OCI-LY3 (cell line): ENCODE measurements at regions not wholly inside any gene's neighbourhood (a gene's known extent, or its start where the extent isn't known, plus 50 kb on each side); places are given as distances from the start of the nearest gene placed in this dataset.

ENCODE experiments used
- H2AFZ ChIP-seq: fragments of 200-600, 300-600 bp; shearing (Covaris generic); 2 replicates; pipeline ENCODE4 v1.6.0; 2014; ENCODE audit warnings: antibody characterized with exemption, low read depth, low read length
- H3K27ac ChIP-seq: fragments of 200-600, 300-600 bp; sonication (generic); 2 replicates; pipeline ENCODE4 v1.5.1; 2014; ENCODE audit warnings: mild to moderate bottlenecking, low read length, moderate library complexity, mixed read lengths
- H3K27me3 ChIP-seq: fragments of 200-600, 300-600 bp; sonication (generic); 2 replicates; pipeline ENCODE4 v1.6.1; 2014; ENCODE audit warnings: low read depth, low read length, mixed read lengths
- H3K36me3 ChIP-seq: fragments of 200-600, 300-600 bp; sonication (generic); replicated peaks from 2 replicates; pipeline ENCODE3; 2014; ENCODE audit warnings: low read depth, low read length, mixed read lengths
- H3K4me1 ChIP-seq: fragments of 300-600, 200-600 bp; sonication (generic); 2 replicates; pipeline ENCODE4 v1.6.1; 2014; ENCODE audit warnings: low read length, mixed read lengths
- H3K4me2 ChIP-seq: fragments of 200-600, 300-600 bp; sonication (generic); 2 replicates; pipeline ENCODE4 v1.6.1; 2014; ENCODE audit warnings: low read length, mixed read lengths
- H3K4me3 ChIP-seq: fragments of 300-600, 200-600 bp; sonication (generic); 2 replicates; pipeline ENCODE4 v1.5.1; 2014; ENCODE audit warnings: antibody characterized with exemption, mild to moderate bottlenecking, low read length, moderate library complexity
- H3K79me2 ChIP-seq: fragments of 300-600, 200-600 bp; shearing (Covaris generic); 2 replicates; pipeline ENCODE4 v1.6.1; 2014; ENCODE audit warnings: mild to moderate bottlenecking, low read length, mixed read lengths
- H3K9ac ChIP-seq: fragments of 300-600, 200-600 bp; shearing (Covaris generic); 2 replicates; pipeline ENCODE4 v1.6.0; 2014; ENCODE audit warnings: mild to moderate bottlenecking, low read length, moderate library complexity
- H3K9me3 ChIP-seq: fragments of 200-600, 300-600 bp; shearing (Covaris generic); 2 replicates; pipeline ENCODE4 v1.6.1; 2014; ENCODE audit warnings: low read length, mixed read lengths; ENCODE audit not compliant: insufficient read depth
- H4K20me1 ChIP-seq: fragments of 200-600, 300-600 bp; sonication (generic); 2 replicates; pipeline ENCODE4 v1.6.1; 2016; ENCODE audit warnings: low read length, mixed read lengths; ENCODE audit not compliant: insufficient read depth
- EZH2phosphoT487 ChIP-seq: fragments of 200-600 bp; shearing (Covaris generic); IDR thresholded peaks from 2 replicates; pipeline ENCODE4 v1.6.1; 2018; ENCODE audit warnings: antibody characterized with exemption, mixed run types, low read depth
- TF ChIP-seq, protein P1 (sequence below): fragments of 200-600, 300-600 bp; sonication (generic); IDR thresholded peaks from 2 replicates; pipeline ENCODE4 v1.5.1; 2014; ENCODE audit warnings: antibody characterized with exemption, low read length, low read depth

DNA sequence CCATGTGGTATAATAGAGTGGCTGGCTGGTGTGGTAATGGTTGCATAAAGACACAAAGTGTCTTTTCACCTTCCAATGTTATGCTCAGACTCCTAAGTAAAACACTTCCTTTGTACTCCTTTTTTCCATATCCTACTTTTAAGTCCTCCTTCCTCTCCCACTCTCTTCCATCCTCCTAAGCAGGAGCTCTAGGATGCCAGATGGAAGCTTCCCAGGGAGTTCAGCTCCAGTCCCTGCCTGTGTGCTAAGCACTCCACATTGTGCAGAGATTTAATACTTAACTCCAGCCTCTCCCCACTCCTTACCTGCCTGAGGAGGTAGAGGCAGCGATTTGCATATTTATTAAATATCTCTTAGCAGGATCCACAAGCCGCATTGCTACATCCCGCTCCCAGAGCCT lies 60.5 kb upstream of the IGSF21 start:
- H3K4me2 ChIP-seq = no peak overlapping the region
- no peaks in the 10 kb centered on the region for H4K20me1 ChIP-seq

DNA sequence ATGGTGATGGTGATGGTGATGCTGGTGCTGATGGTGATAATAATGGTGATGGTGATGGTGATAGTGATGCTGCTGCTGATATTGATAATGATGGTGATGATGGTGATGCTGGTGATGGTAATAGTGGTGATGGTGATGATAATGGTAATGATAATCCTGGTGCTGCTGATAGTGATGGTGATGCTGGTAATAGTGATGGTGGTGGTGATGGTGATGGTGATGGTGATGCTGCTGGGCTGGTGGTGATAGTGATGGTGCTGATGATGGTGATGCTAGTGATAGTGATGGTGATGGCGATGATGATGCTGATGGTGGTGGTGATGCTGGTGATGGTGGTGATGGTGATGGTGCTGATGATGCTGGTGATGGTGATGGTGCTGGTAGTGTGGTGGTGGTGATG lies 58.4 kb upstream of the IGSF21 start:
- no peaks in the 10 kb centered on the region for H4K20me1 ChIP-seq
- H3K9me3 ChIP-seq = no peaks in the 10 kb centered on the region
- no peak overlapping the region for H2AFZ ChIP-seq
- H3K9ac ChIP-seq = no peak overlapping the region
- no peak overlapping the region for H3K4me2 ChIP-seq
- no peak overlapping the region for H3K4me3 ChIP-seq
- H3K36me3 ChIP-seq = no peaks in the 10 kb centered on the region
- TF ChIP-seq, protein P1, sequence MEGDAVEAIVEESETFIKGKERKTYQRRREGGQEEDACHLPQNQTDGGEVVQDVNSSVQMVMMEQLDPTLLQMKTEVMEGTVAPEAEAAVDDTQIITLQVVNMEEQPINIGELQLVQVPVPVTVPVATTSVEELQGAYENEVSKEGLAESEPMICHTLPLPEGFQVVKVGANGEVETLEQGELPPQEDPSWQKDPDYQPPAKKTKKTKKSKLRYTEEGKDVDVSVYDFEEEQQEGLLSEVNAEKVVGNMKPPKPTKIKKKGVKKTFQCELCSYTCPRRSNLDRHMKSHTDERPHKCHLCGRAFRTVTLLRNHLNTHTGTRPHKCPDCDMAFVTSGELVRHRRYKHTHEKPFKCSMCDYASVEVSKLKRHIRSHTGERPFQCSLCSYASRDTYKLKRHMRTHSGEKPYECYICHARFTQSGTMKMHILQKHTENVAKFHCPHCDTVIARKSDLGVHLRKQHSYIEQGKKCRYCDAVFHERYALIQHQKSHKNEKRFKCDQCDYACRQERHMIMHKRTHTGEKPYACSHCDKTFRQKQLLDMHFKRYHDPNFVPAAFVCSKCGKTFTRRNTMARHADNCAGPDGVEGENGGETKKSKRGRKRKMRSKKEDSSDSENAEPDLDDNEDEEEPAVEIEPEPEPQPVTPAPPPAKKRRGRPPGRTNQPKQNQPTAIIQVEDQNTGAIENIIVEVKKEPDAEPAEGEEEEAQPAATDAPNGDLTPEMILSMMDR = no peak
- TF ChIP-seq EZH2phosphoT487 = no peak
- no peaks in the 10 kb centered on the region for H3K27me3 ChIP-seq
- no peak overlapping the region for H3K27ac ChIP-seq
- H3K4me1 ChIP-seq = no peaks in the 10 kb centered on the region
- no peaks in the 10 kb centered on the region for H3K79me2 ChIP-seq

More for the DNA sequence above, 60.5 kb upstream of the IGSF21 start:
- no peaks in the 10 kb centered on the region for H3K36me3 ChIP-seq
- H2AFZ ChIP-seq = no peak overlapping the region
- H3K9ac ChIP-seq = no peak overlapping the region
- no peak for TF ChIP-seq EZH2phosphoT487
- TF ChIP-seq, protein P1 = no peak
- H3K79me2 ChIP-seq = no peaks in the 10 kb centered on the region
- no peak overlapping the region for H3K27ac ChIP-seq
- H3K4me1 ChIP-seq = no peaks in the 10 kb centered on the region
- H3K4me3 ChIP-seq = no peak overlapping the region
- no peaks in the 10 kb centered on the region for H3K27me3 ChIP-seq
- no peaks in the 10 kb centered on the region for H3K9me3 ChIP-seq

DNA sequence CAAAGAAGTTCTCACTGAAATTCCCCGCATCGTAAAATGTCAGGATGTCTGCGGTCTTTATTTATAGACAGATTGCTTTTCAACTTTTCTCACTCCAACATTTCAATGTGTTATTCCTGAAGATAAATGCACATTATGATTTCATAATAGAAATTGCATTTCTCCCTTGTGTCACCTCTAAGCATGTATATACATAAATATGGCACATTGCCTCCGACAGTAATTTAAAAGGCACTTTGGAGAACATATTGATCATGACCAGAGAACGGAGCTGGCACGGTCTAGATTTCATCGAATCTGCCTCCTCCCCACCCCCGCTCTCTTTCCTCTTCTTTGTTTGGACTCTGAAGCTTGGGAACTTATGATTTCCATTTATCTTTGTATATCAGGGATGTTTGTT lies 54.9 kb upstream of the IGSF21 start:
- no peak for TF ChIP-seq EZH2phosphoT487
- TF ChIP-seq, protein P1 = no peak
- H3K27me3 ChIP-seq = no peaks in the 10 kb centered on the region
- no peaks in the 10 kb centered on the region for H3K4me1 ChIP-seq
- H3K79me2 ChIP-seq = no peaks in the 10 kb centered on the region
- no peak overlapping the region for H2AFZ ChIP-seq
- no peaks in the 10 kb centered on the region for H4K20me1 ChIP-seq
- H3K4me2 ChIP-seq = no peak overlapping the region
- H3K9ac ChIP-seq = no peak overlapping the region
- H3K4me3 ChIP-seq = no peak overlapping the region
- no peak overlapping the region for H3K27ac ChIP-seq
- no peaks in the 10 kb centered on the region for H3K36me3 ChIP-seq
- no peaks in the 10 kb centered on the region for H3K9me3 ChIP-seq

DNA sequence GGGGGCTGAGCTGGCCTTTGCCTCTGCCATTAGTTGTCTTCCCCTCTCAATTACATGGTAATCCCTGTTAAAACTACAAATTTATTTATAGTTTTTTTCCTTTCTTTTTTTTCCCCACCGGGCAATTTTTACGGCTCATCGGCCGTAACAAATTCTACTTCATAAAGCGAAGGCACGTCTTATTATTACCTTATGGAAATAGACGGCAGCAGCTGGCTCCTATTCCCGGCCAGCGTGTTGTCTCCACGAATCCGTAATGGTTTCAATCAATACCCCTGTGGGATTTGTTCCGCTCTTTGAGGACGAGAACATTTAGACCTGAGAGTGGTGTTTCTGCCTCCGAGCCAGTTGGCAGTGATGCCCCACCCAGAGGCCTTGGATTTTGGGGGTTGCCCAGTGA lies 52.4 kb upstream of the IGSF21 start:
- no peak for TF ChIP-seq EZH2phosphoT487
- TF ChIP-seq, protein P1 = no peak
- no peak overlapping the region for H2AFZ ChIP-seq
- no peak overlapping the region for H3K4me3 ChIP-seq
- H4K20me1 ChIP-seq = no peaks in the 10 kb centered on the region
- no peaks in the 10 kb centered on the region for H3K4me1 ChIP-seq
- no peaks in the 10 kb centered on the region for H3K79me2 ChIP-seq
- no peak overlapping the region for H3K4me2 ChIP-seq
- H3K9me3 ChIP-seq = no peaks in the 10 kb centered on the region
- H3K27me3 ChIP-seq = no peaks in the 10 kb centered on the region
- no peak overlapping the region for H3K9ac ChIP-seq
- no peak overlapping the region for H3K27ac ChIP-seq
- H3K36me3 ChIP-seq = no peaks in the 10 kb centered on the region
